K562 (cell line): ENCODE measurements at regions not wholly inside any gene's neighbourhood (a gene's known extent, or its start where the extent isn't known, plus 50 kb on each side); places are given as distances from the start of the nearest gene placed in this dataset.
A peak's percentile ranks its signal among the peaks of the same experiment; 100 is the strongest.

Source experiments
- ATAC-seq: fragments of 200-7000 bp; cut with Tn5 transposase; 3 replicates; pipeline ENCODE4 v1.9.1; 2020; ENCODE audit warnings: moderate library complexity
- BruUV-seq: library from RNA; stranded (reverse); fragments of 400-500 nt; replicated peaks from 2 replicates; lab custom pipeline; 2021; lab: Mats Ljungman, UMichigan
- CTCF ChIA-PET: fragments of 300-600 bp; formaldehyde crosslinking; extraction: SDS; loops from one replicate; lab custom pipeline; 2021; ENCODE audit warnings: low intra/inter-chr PET ratio; lab: Yijun Ruan, JAX
- POLR2A ChIA-PET: fragments of 300-600, 350-650 bp; sonication (Branson Sonifier 250); formaldehyde crosslinking; extraction: SDS; loops from one replicate; lab custom pipeline; 2021; ENCODE audit warnings: antibody characterized with exemption, inconsistent platforms; lab: Yijun Ruan, JAX
- DNase-seq, 4 experiments: peaks; one replicate each; pipeline versions ENCODE4 v3.0.0 to v3.0.0-alpha.2; 2011 to 2018; ENCODE audit warnings: low spot score in 3 of 4, mixed read lengths in 3 of 4; ENCODE audit errors: extremely low read depth in 1 of 4
- FAIRE-seq: peaks from 2 replicates; lab custom pipeline; 2011; peaks lifted over from hg19 to GRCh38; lab: Jason Lieb, UNC
- H2AFZ ChIP-seq: 2 replicates; pipeline ENCODE4 v1.6.0; 2011; ENCODE audit warnings: low read depth, low read length, control low read depth, inconsistent platforms
- H3K27ac ChIP-seq: fragments of 200-600 bp; 3 replicates; pipeline ENCODE4 v1.8.0; 2011; ENCODE audit warnings: low read depth, mild to moderate bottlenecking, control low read depth, inconsistent platforms, low read length, moderate library complexity, mixed read lengths; ENCODE audit errors: extremely low read depth
- H3K27me3 ChIP-seq, 2 experiments: fragments of 300-600 bp in 1 of 2; 2 replicates in 1 of 2; 3 replicates in 1 of 2; pipeline versions ENCODE4 v1.6.0 to v1.8.0; 2011; ENCODE audit warnings: inconsistent platforms in 2 of 2, low read length in 2 of 2, mild to moderate bottlenecking in 1 of 2, mixed read lengths in 1 of 2, moderate library complexity in 1 of 2; ENCODE audit not compliant: control insufficient read depth in 2 of 2, insufficient read depth in 2 of 2
- H3K36me3 ChIP-seq: fragments of 300-600 bp; 3 replicates; pipeline ENCODE4 v1.8.0; 2011; ENCODE audit warnings: mild to moderate bottlenecking, low read length, inconsistent platforms; ENCODE audit not compliant: control insufficient read depth, insufficient read depth
- H3K4me1 ChIP-seq, 2 experiments: fragments of 200-600 bp in 1 of 2; replicated peaks in 1 of 2; 2 replicates in 1 of 2; 3 replicates in 1 of 2; pipeline versions ENCODE4 v1.5.1 to v1.8.0; 2011; ENCODE audit warnings: inconsistent platforms in 2 of 2, low read length in 2 of 2, mild to moderate bottlenecking in 1 of 2, mixed read lengths in 1 of 2, moderate library complexity in 1 of 2; ENCODE audit not compliant: control insufficient read depth in 2 of 2, insufficient read depth in 2 of 2
- H3K4me2 ChIP-seq: 2 replicates; pipeline ENCODE4 v1.6.1; 2011; ENCODE audit warnings: low read length, control low read depth, inconsistent platforms, mixed read lengths; ENCODE audit not compliant: insufficient read depth
- H3K4me3 ChIP-seq: fragments of 200-600 bp; sonication (generic), shearing (Covaris generic); 2 replicates; pipeline ENCODE4 v1.5.1; 2016; ENCODE audit warnings: control low read depth, inconsistent platforms
- H3K79me2 ChIP-seq: fragments of 200-600 bp; 3 replicates; pipeline ENCODE4 v1.8.0; 2011; ENCODE audit warnings: low read length, inconsistent platforms; ENCODE audit not compliant: control insufficient read depth, insufficient read depth
- H3K9ac ChIP-seq, 2 experiments: 2 replicates each; pipeline versions ENCODE4 v1.6.0 to v1.6.1; 2011; ENCODE audit warnings: low read depth in 2 of 2, low read length in 2 of 2, control low read depth in 1 of 2, inconsistent platforms in 1 of 2, mild to moderate bottlenecking in 1 of 2, mixed read lengths in 1 of 2; ENCODE audit not compliant: insufficient read depth in 1 of 2
- H3K9me1 ChIP-seq: one replicate; pipeline ENCODE4 v1.6.0; 2011; ENCODE audit warnings: inconsistent platforms, mild to moderate bottlenecking, low read length, moderate library complexity; ENCODE audit not compliant: control insufficient read depth, insufficient read depth
- H3K9me3 ChIP-seq: replicated peaks from 2 replicates; pipeline ENCODE4 v1.5.1; 2011; ENCODE audit warnings: low read depth, low read length, inconsistent platforms; ENCODE audit not compliant: control insufficient read depth, insufficient read depth
- H4K20me1 ChIP-seq: replicated peaks from 2 replicates; pipeline ENCODE4 v1.6.1; 2011; ENCODE audit warnings: low read length, inconsistent platforms, mixed read lengths; ENCODE audit not compliant: control insufficient read depth, insufficient read depth
- HNRNPLL ChIP-seq: fragments of 200-400 bp; formaldehyde crosslinking; IDR thresholded peaks from 2 replicates; pipeline ENCODE4 v1.6.1; 2017; ENCODE audit warnings: low read length, low read depth, mild to moderate bottlenecking; ENCODE audit not compliant: poor library complexity, severe bottlenecking
- NFIC ChIP-seq: fragments of 450-650 bp; IDR thresholded peaks from 2 replicates; pipeline ENCODE4 v1.6.1; 2017; ENCODE audit warnings: mild to moderate bottlenecking, inconsistent platforms
- POLR2AphosphoS5 ChIP-seq: IDR thresholded peaks from 2 replicates; pipeline ENCODE4 v1.6.1; 2011; ENCODE audit warnings: mild to moderate bottlenecking, low read depth, low read length, moderate library complexity; ENCODE audit not compliant: control insufficient read depth, insufficient read depth
- USF2 ChIP-seq: sonication (generic); formaldehyde crosslinking; IDR thresholded peaks from 2 replicates; pipeline ENCODE4 v1.5.0; 2020; ENCODE audit warnings: missing genetic modification reagents
- WGBS: fragments of 100-300 bp; shearing (Covaris generic); methylation state at CpG from one replicate; pipeline ENCODE4 v1.1.6; 2016; ENCODE audit warnings: low coverage, mixed read lengths; ENCODE audit not compliant: insufficient coverage; ENCODE audit errors: missing lambda C conversion rate; 5-methylcytosine and 5-hydroxymethylcytosine counted together
- in situ Hi-C: fragments of 300-500 bp; cut with MboI; formaldehyde crosslinking; loops from 4 replicates; pipeline ENCODE4 v1.15.0; 2018; ENCODE audit warnings: inconsistent platforms, mixed read lengths
- intact Hi-C: fragments of 100-400 bp; cut with micrococcal nuclease; formaldehyde crosslinking; loops from 2 replicates; pipeline ENCODE4 v1.14.2; 2022

GRCh38 chr1:143661418-143662101 lies 310.2 kb downstream of the FAM72C start:
- Histone ChIP-seq H3K4me2 (no peak overlapping the region), H3K4me1 (peaks cover 0 to 5% of the 10 kb centered on the region in 2 experiments; a peak in 2 of 5 replicates), H3K4me3 (no peak overlapping the region), H3K9me3 (no peaks in the 10 kb centered on the region), H3K27me3 (peaks cover 0 to 29% of the 10 kb centered on the region in 2 experiments; a peak in 3 of 5 replicates), H3K79me2 (no peaks in the 10 kb centered on the region), H3K36me3 (no peaks in the 10 kb centered on the region), H2AFZ (no peak overlapping the region), H4K20me1 (no peaks in the 10 kb centered on the region), H3K27ac (no peak overlapping the region), H3K9ac (no peak overlapping the region), H3K9me1 (no peaks in the 10 kb centered on the region)
- TF ChIP-seq HNRNPLL (peak; percentile 86), POLR2AphosphoS5 (no peak)
- in situ Hi-C loops (no loop called here), intact Hi-C loops (no loop called here)
- ChIA-PET POLR2A (no interaction called here), CTCF (no interaction called here)
- no TSS peak for BruUV-seq
- FAIRE-seq (no peak), ATAC-seq (no peak), DNase-seq (no peak)
- WGBS: 19% methylated on average over 30 of the region's 47 CpGs

GRCh38 chr1:143660354-143660941 lies 311.3 kb downstream of the FAM72C start:
- Histone ChIP-seq H3K9me1 (no peaks in the 10 kb centered on the region), H3K9ac (no peak overlapping the region), H3K4me2 (no peak overlapping the region), H3K4me1 (peaks cover 0 to 5% of the 10 kb centered on the region in 2 experiments; a peak in 2 of 5 replicates), H3K27me3 (peaks cover 0 to 20% of the 10 kb centered on the region in 2 experiments; a peak in 2 of 5 replicates), H3K36me3 (no peaks in the 10 kb centered on the region), H3K9me3 (no peaks in the 10 kb centered on the region), H4K20me1 (no peaks in the 10 kb centered on the region), H3K79me2 (no peaks in the 10 kb centered on the region), H3K27ac (no peak overlapping the region), H2AFZ (no peak overlapping the region), H3K4me3 (no peak overlapping the region)
- ATAC-seq (no peak), FAIRE-seq (no peak), DNase-seq (peak in 1 of 4 experiments; percentile 15)
- CTCF ChIA-PET: no interaction called here
- BruUV-seq: no TSS peak
- peak; percentile 72 for TF ChIP-seq NFIC
- TF ChIP-seq USF2 (CRISPR knock-in tag): no peak
- in situ Hi-C loops (no loop called here), intact Hi-C loops (no loop called here)
- POLR2A ChIA-PET: no interaction called here
- WGBS: 5% methylated on average over 13 of the region's 14 CpGs
